Activated B cell treated with CpG ODN at 0.5 μM for 24 hours (primary cell): ENCODE measurements at regions not wholly inside any gene's neighbourhood (a gene's known extent, or its start where the extent isn't known, plus 50 kb on each side); places are given as distances from the start of the nearest gene placed in this dataset.

Experiments used
- ATAC-seq: fragments of 200-7000 bp; cut with Tn5 transposase; one replicate; pipeline ENCODE4 v1.10.0; 2021; ENCODE audit warnings: low read depth, mild to moderate bottlenecking, moderate library complexity
- CTCF ChIA-PET: fragments of 350-600 bp; sonication (Branson Sonifier 250); formaldehyde crosslinking; loops from one replicate; lab custom pipeline; 2021; ENCODE audit warnings: antibody characterized with exemption; lab: Charles Lee
- POLR2A ChIA-PET: fragments of 350-600 bp; sonication (Branson Sonifier 250); formaldehyde crosslinking; loops from one replicate; lab custom pipeline; 2021; ENCODE audit warnings: antibody characterized with exemption; lab: Charles Lee
- DNase-seq: peaks from one replicate; pipeline ENCODE4 v3.0.0; 2022
- H3K27ac Mint-ChIP-seq: one replicate; pipeline ENCODE4 v1.8.0; 2020; ENCODE audit warnings: mixed read lengths
- H3K27me3 Mint-ChIP-seq: one replicate; pipeline ENCODE4 v1.8.0; 2021; ENCODE audit warnings: mixed read lengths
- H3K36me3 Mint-ChIP-seq: one replicate; pipeline ENCODE4 v1.8.0; 2021; ENCODE audit warnings: low read depth, mixed read lengths
- H3K4me1 Mint-ChIP-seq: one replicate; pipeline ENCODE4 v1.8.0; 2021; ENCODE audit warnings: mixed read lengths
- H3K4me3 Mint-ChIP-seq: one replicate; pipeline ENCODE4 v1.8.0; 2020; ENCODE audit warnings: mild to moderate bottlenecking, mixed read lengths
- H3K9me3 Mint-ChIP-seq: one replicate; pipeline ENCODE4 v1.8.0; 2020; ENCODE audit warnings: mixed read lengths
- CTCF ChIP-seq: fragments of 200-600 bp; IDR thresholded peaks from one replicate; pipeline ENCODE4 v1.8.0; 2022; ENCODE audit warnings: antibody characterized with exemption, mild to moderate bottlenecking
- intact Hi-C: fragments of 100-400 bp; cut with micrococcal nuclease; formaldehyde crosslinking; loops from one replicate; pipeline ENCODE4 v1.15.1; 2024

GRCh38 chr4:15148199-15148598 is 145.9 kb downstream of the CPEB2 start:
- intact Hi-C loops: no loop called here
- no peak for TF ChIP-seq CTCF
- ChIA-PET POLR2A (no interaction called here), CTCF (no interaction called here)
- Mint-ChIP-seq H3K36me3 (no peaks in the 10 kb centered on the region), H3K27ac (no peak overlapping the region), H3K4me1 (no peaks in the 10 kb centered on the region), H3K9me3 (no peaks in the 10 kb centered on the region), H3K27me3 (no peaks in the 10 kb centered on the region), H3K4me3 (no peak overlapping the region)
- no peak for DNase-seq
- no peak for ATAC-seq

GRCh38 chr4:15148691-15149090 is 146.4 kb downstream of the CPEB2 start:
- TF ChIP-seq CTCF: no peak
- no peak for ATAC-seq
- no peaks in the 10 kb centered on the region for H3K4me1 Mint-ChIP-seq
- ChIA-PET CTCF (no interaction called here), POLR2A (no interaction called here)
- H3K4me3 Mint-ChIP-seq: no peak overlapping the region
- no peaks in the 10 kb centered on the region for H3K9me3 Mint-ChIP-seq
- no peak for DNase-seq
- H3K27ac Mint-ChIP-seq: no peak overlapping the region
- no peaks in the 10 kb centered on the region for H3K27me3 Mint-ChIP-seq
- intact Hi-C loops: no loop called here
- no peaks in the 10 kb centered on the region for H3K36me3 Mint-ChIP-seq

GRCh38 chr4:15149234-15149838 is 147.1 kb downstream of the CPEB2 start:
- no peak for DNase-seq
- Mint-ChIP-seq H3K27ac (no peak overlapping the region), H3K36me3 (no peaks in the 10 kb centered on the region), H3K27me3 (no peaks in the 10 kb centered on the region), H3K4me1 (no peaks in the 10 kb centered on the region), H3K4me3 (no peak overlapping the region), H3K9me3 (no peaks in the 10 kb centered on the region)
- ATAC-seq: no peak
- ChIA-PET CTCF (no interaction called here), POLR2A (no interaction called here)
- intact Hi-C loops: no loop called here
- TF ChIP-seq CTCF: no peak

DNA sequence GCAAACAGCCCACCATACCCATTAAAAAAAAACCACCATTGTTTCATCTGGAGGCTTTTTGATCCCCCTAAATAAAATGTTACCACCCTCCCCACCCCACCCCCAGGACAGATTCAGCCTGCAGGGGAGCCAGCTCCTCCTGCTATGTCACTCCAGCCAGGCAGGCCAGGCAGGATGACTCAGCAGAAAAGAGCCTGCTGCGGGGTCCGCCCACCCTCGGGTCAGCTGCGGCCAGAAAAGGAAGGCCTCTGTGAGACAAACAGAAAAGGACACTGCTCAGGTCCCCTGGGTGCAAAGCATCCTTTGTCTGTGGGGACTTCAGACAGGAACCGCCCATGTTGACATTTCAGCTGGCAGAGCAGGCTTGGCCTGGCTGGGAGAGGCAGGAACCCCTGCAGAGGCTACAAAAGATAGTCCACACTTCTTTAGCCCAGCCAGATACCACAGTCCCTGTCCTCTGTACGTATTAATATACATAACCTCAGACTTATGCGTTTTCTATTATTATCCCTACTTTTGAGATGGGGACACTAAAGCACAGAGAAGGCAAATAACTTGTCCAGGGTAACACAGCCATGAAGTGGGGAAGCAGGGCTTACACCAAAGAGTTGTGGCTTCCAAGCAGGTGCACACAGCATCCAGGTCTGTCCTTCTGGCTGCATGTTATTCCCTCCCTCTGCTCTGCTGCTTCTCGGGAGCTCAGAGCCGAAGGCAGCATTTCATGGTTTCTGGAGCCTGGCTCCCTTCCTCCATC is 147.7 kb downstream of the CPEB2 start:
- intact Hi-C loops: no loop called here
- no peaks in the 10 kb centered on the region for H3K4me1 Mint-ChIP-seq
- TF ChIP-seq CTCF: no peak
- H3K9me3 Mint-ChIP-seq: peaks cover 2% of the 10 kb centered on the region
- H3K4me3 Mint-ChIP-seq: no peak overlapping the region
- no peak for DNase-seq
- no peaks in the 10 kb centered on the region for H3K36me3 Mint-ChIP-seq
- CTCF ChIA-PET: no interaction called here
- no peak overlapping the region for H3K27ac Mint-ChIP-seq
- no peaks in the 10 kb centered on the region for H3K27me3 Mint-ChIP-seq
- no peak for ATAC-seq
- POLR2A ChIA-PET: no interaction called here

DNA sequence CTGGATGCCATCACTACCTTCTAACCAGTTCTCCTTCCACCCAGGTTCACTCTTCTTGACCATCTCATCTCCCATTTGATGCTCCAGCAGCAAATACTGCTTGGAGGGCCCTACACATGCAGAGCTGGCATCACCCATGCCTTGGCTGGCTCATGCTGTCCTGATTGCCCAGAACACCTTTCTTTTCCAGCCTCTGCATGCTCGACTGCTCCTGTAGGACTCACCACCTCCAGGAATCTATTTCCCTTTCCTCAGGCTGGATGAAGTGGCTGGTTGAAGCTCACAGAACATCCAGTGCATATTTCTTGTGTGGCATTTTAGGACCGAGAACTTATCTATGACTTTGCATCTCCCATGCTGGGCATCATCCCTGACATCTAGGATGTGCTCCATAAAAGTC is 148.3 kb downstream of the CPEB2 start:
- no peaks in the 10 kb centered on the region for H3K4me1 Mint-ChIP-seq
- DNase-seq (no peak), ATAC-seq (no peak)
- ChIA-PET CTCF (no interaction called here), POLR2A (no interaction called here)
- peaks cover 4% of the 10 kb centered on the region for H3K9me3 Mint-ChIP-seq
- intact Hi-C loops: no loop called here
- H3K36me3 Mint-ChIP-seq: no peaks in the 10 kb centered on the region
- no peak overlapping the region for H3K27ac Mint-ChIP-seq
- no peak for TF ChIP-seq CTCF
- H3K27me3 Mint-ChIP-seq: no peaks in the 10 kb centered on the region
- no peak overlapping the region for H3K4me3 Mint-ChIP-seq
